ENCODE measurements at regions not wholly inside any gene's neighbourhood (a gene's known extent, or its start where the extent isn't known, plus 50 kb on each side); places are given as distances from the start of the nearest gene placed in this dataset.

- no peak for DNase-seq
Measured at GRCh38 chr4:171759274-171759673, 53.9 kb upstream of the GALNTL6 start.

GRCh38 chr4:171751538-171751937 lies 61.7 kb upstream of the GALNTL6 start:
- no peak for DNase-seq

- DNase-seq: no peak
Measured at GRCh38 chr4:171746418-171746817, 66.8 kb upstream of the GALNTL6 start.

- no peak for DNase-seq
Measured at GRCh38 chr4:171742436-171742835, 70.8 kb upstream of the GALNTL6 start.

GRCh38 chr4:171727185-171727584 lies 86.0 kb upstream of the GALNTL6 start:
- DNase-seq: no peak

- no peak for DNase-seq
Measured at GRCh38 chr4:171721937-171722336, 91.3 kb upstream of the GALNTL6 start.

- no peak for DNase-seq
Measured at GRCh38 chr4:171719691-171720090, 93.5 kb upstream of the GALNTL6 start.

GRCh38 chr4:171718665-171719064 lies 94.5 kb upstream of the GALNTL6 start:
- DNase-seq: no peak

- no peak for DNase-seq
Measured at GRCh38 chr4:171718069-171718468, 95.1 kb upstream of the GALNTL6 start.

GRCh38 chr4:171717231-171717741 lies 95.9 kb upstream of the GALNTL6 start:
- no peak for DNase-seq

- DNase-seq: no peak
Measured at GRCh38 chr4:171715973-171716372, 97.2 kb upstream of the GALNTL6 start.

GRCh38 chr4:171714791-171715454 lies 98.3 kb upstream of the GALNTL6 start:
- DNase-seq: no peak

GRCh38 chr4:171710743-171711142 lies 102.5 kb upstream of the GALNTL6 start:
- no peak for DNase-seq

- DNase-seq: no peak
Measured at GRCh38 chr4:171676555-171677215, 136.5 kb upstream of the GALNTL6 start.

GRCh38 chr4:171674781-171675180 lies 138.4 kb upstream of the GALNTL6 start:
- no peak for DNase-seq

- no peak for DNase-seq
Measured at GRCh38 chr4:171668403-171668802, 144.8 kb upstream of the GALNTL6 start.

GRCh38 chr4:171667906-171668305 lies 145.3 kb upstream of the GALNTL6 start:
- no peak for DNase-seq

GRCh38 chr4:171651071-171651470 lies 162.1 kb upstream of the GALNTL6 start:
- DNase-seq: no peak

- DNase-seq: no peak
Measured at GRCh38 chr4:171650543-171650942, 162.7 kb upstream of the GALNTL6 start.

- DNase-seq: no peak
Measured at GRCh38 chr4:171648926-171649325, 164.3 kb upstream of the GALNTL6 start.

- DNase-seq: no peak
Measured at GRCh38 chr4:171646984-171647383, 166.2 kb upstream of the GALNTL6 start.

GRCh38 chr4:171644430-171645057 lies 168.7 kb upstream of the GALNTL6 start:
- no peak for DNase-seq

- DNase-seq: no peak
Measured at GRCh38 chr4:171639540-171639939, 173.7 kb upstream of the GALNTL6 start.

GRCh38 chr4:171636606-171637005 lies 176.6 kb upstream of the GALNTL6 start:
- no peak for DNase-seq
